CD4-positive, alpha-beta T cell treated with Interleukin-17A for 4 hours (primary cell): ENCODE measurements at regions not wholly inside any gene's neighbourhood (a gene's known extent, or its start where the extent isn't known, plus 50 kb on each side); places are given as distances from the start of the nearest gene placed in this dataset.
A peak's percentile ranks its signal among the peaks of the same experiment; 100 is the strongest.
"Not testable (repeated sequence)": the region's sequence is repeated elsewhere in the genome, so short reads cannot be mapped to it uniquely, and the experiment has no call there.

ENCODE experiments used
- DNase-seq: peaks from one replicate; pipeline ENCODE4 v3.0.0-alpha.2; 2020; ENCODE audit warnings: mixed read lengths

DNA sequence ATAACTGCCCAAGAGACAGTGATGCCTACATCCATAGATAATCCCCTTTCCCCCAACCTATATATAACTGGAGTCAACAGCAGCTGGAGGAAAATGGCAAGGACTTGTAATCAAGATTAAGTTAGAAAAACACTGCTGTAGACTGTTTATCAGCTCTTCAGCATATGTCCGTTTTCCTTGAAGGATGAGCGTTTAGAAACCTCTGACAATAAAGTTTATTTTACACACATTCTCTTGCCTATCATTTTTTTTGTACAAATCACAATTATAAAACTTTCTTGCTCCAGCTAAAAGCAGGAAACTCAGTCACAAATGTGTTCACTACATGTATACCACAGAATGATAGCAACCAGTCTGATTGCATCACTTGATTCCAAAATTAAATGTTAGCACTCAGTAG lies 50.8 kb downstream of the PPIAL4G start:
- DNase-seq = not testable (repeated sequence)

DNA sequence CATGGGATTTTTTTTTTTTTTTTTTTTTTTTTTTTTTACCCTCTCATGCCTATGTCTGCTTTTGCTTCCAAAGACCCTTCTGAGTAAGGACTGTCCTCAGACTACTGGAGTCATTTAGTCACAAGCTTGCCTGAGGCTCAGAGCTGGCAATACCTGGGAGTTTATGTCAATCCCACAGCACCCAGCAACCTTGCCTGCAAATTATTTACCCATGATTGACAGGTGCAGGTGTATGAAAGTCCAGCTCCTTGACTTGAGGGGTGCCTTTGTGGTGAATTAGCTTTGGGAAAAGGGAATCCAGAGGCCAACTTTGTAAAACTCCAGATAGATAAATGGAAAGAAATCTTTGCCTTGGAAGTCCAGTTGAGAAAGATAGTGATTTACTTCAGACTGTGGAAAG lies 53.2 kb downstream of the PPIAL4G start:
- DNase-seq = not testable (repeated sequence)

- not testable (repeated sequence) for DNase-seq
These were observed 56.0 kb downstream of the PPIAL4G start for GRCh38 chr1:148426940-148427611.

DNA sequence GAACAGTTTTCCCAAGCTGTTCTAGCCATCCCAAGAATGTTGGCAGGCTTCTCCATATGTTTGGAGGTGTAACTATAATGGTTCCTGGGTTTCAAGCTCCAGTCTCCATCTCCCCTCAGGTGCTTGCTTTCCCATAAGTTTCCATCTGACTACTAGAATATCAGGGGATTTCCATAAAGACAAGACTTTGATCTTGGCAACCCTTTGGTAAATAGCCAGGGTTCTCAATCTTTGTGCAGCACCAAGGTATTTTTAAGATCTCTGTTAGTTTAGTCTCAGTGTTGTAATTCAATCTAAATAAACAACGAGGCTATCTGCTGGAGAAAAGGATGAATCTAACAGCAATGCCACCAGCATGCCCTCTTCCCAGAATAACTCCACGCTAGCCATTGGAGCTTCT lies 56.7 kb downstream of the PPIAL4G start:
- DNase-seq = not testable (repeated sequence)

DNA sequence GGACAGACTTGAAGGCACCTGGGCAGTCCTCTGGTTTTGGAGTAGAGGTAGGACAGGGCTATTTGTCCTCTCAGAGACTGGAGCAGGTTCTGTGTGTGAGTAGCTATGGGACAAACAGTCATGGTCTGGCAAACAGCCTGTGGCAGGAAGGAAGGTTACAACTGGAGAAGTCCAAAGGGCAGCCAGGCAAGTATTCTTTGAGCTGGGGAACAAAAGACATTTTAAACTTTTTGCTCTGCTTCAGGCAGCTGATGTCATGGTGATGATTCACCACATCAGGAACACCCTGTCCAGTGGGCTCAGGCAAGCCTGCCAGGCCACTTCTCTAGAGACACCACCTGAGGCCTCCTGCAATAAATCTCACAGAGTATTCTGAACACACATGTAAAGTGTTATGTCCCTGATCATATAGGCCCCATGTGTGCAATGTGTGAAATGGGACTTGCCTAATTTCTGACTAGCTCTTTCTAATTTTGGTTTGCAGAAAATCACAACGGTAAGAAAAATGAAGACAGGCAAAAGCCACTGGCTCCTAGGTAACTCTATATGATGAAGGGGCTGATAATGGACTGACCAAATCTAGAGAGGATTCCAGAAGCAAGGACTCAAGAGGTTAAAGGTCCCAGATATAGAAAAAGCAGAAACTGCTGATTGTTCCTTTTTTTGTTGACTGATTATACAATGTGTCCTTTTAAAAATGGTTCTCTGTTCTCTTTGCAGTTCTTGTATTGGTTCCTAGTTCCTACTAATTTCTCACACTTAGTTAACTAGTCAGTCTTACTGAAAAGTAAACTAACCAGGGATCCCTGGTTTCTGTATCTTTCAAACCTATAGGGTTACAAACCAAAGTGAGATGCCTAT lies 58.7 kb downstream of the PPIAL4G start:
- DNase-seq = peak; percentile 11

- not testable (repeated sequence) for DNase-seq
These were observed 60.2 kb downstream of the PPIAL4G start for GRCh38 chr1:148422921-148423320.

DNA sequence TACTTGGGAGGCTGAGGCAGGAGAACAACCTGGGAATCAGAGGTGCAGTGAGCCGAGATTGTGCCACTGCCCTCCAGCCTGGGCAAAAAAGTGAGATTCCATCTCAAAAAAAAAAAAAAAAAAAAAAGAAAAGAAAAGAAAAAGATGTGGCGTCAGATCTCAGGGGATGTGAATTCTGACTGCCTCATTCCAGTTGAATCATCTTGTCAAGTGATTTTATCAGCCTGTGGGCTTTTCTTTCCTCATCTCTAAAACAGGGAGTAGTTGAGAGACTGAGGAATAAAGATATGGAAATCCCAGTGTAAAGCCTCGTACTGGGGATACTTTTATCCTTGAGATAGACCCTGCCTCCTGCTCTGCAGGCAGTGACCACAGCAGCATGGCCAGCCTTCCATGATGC lies 65.9 kb downstream of the PPIAL4G start:
- not testable (repeated sequence) for DNase-seq

DNA sequence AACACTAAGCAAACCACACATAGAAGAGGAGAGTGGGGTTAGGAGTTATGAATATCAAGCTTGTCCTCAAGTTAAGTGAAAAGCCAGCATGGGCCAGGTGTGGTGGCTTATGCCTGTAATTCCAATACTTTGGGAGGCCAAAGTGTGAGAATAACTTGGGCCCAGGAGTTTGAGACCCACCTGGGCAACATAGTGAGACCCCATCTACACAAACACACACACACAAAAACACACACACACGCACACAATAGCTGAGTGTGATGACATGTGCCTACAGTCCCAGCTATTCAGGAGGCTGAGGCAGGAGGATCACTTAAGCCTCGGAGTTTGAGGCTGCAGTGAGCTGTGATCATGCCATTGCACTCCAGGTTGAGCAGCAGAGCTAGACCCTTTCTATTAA lies 69.7 kb downstream of the PPIAL4G start:
- not testable (repeated sequence) for DNase-seq

GRCh38 chr1:148404786-148405568 lies 78.1 kb downstream of the PPIAL4G start:
- not testable (repeated sequence) for DNase-seq

- DNase-seq = not testable (repeated sequence)
These were observed 79.2 kb downstream of the PPIAL4G start for GRCh38 chr1:148403925-148404324.

DNA sequence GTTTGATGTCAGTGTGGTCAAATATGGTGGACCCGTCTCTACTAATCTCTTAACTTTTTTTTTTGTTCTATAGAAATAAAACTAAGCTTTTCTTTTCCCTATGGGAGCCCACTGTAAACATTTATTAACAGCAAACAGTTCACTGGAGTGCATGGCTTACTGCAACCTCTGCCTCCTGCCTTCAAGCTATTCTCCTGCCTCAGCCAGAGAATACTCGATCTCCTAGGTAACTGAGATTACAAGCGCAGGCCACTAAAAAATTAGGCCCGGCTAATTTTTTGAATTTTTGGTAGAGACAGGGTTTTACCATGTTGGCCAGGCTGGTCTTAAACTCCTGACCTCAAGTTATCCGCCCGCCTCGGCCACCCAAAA lies 80.0 kb downstream of the PPIAL4G start:
- DNase-seq = not testable (repeated sequence)

- peak; percentile 90 for DNase-seq
These were observed 80.7 kb downstream of the PPIAL4G start for GRCh38 chr1:148402152-148403084.

DNA sequence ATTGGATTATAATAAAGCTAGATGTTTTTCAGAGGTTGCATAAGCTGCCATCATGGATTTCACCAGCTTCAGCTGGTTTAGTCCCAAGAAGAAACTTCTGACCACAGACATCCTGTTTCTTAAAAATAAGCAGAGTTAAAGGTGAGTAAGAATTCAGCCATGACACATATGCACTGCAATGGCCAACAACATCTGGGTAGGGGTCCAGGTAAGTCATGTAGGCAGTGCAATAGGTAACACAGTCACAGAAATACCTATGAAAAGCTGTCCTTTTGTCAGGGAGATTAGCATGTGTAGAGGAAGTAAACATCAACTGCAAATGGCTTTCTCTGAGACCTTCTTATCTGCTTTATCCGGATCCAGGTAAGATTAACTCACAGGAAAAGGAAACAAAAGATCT lies 85.6 kb downstream of the PPIAL4G start:
- DNase-seq = peak; percentile 29

GRCh38 chr1:148392505-148392904 lies 90.6 kb downstream of the PPIAL4G start:
- DNase-seq = not testable (repeated sequence)

DNA sequence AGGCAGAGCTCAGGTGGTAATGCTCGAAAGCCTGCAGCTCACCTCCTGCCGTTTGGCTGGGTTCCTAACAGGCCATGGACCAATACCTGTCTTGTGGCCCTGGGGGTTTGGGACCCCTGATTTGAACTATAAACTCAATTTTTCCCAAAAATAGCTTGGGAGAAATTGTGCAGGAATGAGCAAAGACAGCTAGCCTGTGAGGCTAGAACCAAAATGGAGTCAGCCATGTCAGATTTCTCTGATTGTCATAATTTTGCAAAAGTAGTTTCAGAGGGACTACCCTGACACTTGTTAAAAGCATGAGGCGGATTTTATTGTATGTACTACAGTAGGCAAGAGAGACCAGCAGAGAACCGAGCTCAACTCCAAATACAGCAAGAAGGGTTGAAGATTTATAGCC lies 91.8 kb downstream of the PPIAL4G start:
- DNase-seq = not testable (repeated sequence)

DNA sequence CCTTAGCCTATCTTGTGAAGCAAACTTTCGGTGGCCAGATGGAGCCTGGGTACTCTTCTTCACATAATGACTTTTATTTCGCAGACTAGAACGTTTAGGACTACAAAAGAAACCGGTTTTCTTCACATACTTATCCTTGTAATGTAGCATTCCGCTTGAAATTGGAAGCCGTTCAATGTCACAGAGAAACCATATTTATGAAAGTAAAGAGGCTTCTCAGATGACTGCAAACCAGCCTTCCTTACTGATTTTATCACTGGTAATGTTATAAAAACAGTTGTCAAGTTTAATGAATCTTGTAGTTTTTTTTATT lies 94.1 kb downstream of the PPIAL4G start:
- DNase-seq = no peak

GRCh38 chr1:148388260-148389026 lies 94.7 kb downstream of the PPIAL4G start:
- DNase-seq = peak; percentile 87

GRCh38 chr1:148387949-148388259 lies 95.2 kb downstream of the PPIAL4G start:
- DNase-seq = not testable (repeated sequence)

GRCh38 chr1:148387122-148387948 lies 95.8 kb downstream of the PPIAL4G start:
- peak; percentile 35 for DNase-seq

DNA sequence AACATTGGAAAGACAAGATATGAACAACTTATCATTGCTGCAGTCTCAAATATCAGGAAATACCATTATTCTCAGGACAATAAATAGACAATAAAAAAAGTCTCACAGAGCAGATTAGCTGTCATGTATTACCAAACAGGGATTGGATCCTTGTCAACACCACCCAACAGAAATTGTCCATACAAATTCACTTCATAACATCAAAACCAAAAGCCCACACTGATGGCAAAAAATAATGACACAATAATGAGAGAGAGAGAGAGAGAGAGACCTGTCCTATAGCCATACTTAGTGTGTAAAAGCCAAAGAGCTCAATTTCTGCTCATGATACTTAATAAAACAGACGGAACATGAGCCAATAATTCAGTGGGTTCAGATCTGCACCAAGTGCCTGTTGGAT lies 96.5 kb downstream of the PPIAL4G start:
- DNase-seq = no peak

DNA sequence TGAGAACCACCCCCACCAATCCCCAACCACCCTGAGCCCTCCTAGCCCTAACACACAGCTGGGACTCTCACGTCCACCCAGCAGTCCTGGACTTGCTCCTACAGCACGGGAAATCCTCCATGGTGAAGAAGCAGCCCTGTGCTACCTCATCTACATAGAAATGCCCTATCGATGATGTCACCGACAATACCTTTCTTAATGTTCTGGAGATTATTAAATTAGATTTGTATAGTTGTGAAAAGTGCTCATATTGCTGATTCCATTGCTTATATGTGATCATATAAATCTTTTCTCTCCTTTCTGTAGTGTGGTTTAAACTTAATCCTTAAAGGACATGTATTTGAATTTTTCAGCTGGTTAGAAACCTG lies 97.1 kb downstream of the PPIAL4G start:
- not testable (repeated sequence) for DNase-seq
